Vagina (tissue), 2 donors: ENCODE measurements at regions not wholly inside any gene's neighbourhood (a gene's known extent, or its start where the extent isn't known, plus 50 kb on each side); places are given as distances from the start of the nearest gene placed in this dataset.

Experiments used
- CTCF ChIP-seq, 3 experiments: fragments of 450-650 bp in 2 of 3; fragments of 200-600 bp in 1 of 3; sonication (generic) in 1 of 3; IDR thresholded peaks; one replicate each; pipeline ENCODE4 v1.5.1; 2017 to 2019; ENCODE audit warnings: antibody characterized with exemption in 3 of 3, mild to moderate bottlenecking in 2 of 3, moderate library complexity in 2 of 3
- POLR2A ChIP-seq, 2 donors: fragments of 450-650 bp; IDR thresholded peaks; one replicate each; pipeline ENCODE4 v1.6.1; 2017; ENCODE audit warnings: antibody characterized with exemption in 2 of 2, mild to moderate bottlenecking in 2 of 2, moderate library complexity in 2 of 2

- TF ChIP-seq CTCF (IDR thresholded peaks at IDR 0.05): no peak
- no peak for TF ChIP-seq POLR2A (IDR thresholded peaks at IDR 0.05)
Measured at GRCh38 chr4:22614114-22614513, 78.6 kb upstream of the GBA3 start.
